Esophagus squamous epithelium (tissue), 5 donors: ENCODE measurements at regions not wholly inside any gene's neighbourhood (a gene's known extent, or its start where the extent isn't known, plus 50 kb on each side); places are given as distances from the start of the nearest gene placed in this dataset.

Source experiments
- DNase-seq: peaks from one replicate; lab custom pipeline; 2025; lab: John Stamatoyannopoulos, UW
- H3K27ac ChIP-seq, 4 donors: fragments of 200-600 bp; sonication (generic); one replicate each; pipeline ENCODE4 v1.5.1; 2016 to 2019; ENCODE audit warnings: mild to moderate bottlenecking in 1 of 4
- H3K27me3 ChIP-seq, 4 donors: fragments of 200-600 bp; sonication (generic); 1 replicate in 3 of 4; 2 replicates in 1 of 4; pipeline versions ENCODE4 v1.5.1 to v1.6.0; 2017 to 2021; ENCODE audit warnings: antibody characterized with exemption in 1 of 4
- H3K36me3 ChIP-seq, 3 donors: fragments of 200-600 bp; sonication (generic); one replicate each; pipeline ENCODE4 v1.5.1; 2016 to 2019
- H3K4me1 ChIP-seq, 3 donors: fragments of 200-600 bp; sonication (generic); one replicate each; pipeline ENCODE4 v1.5.1; 2017 to 2019
- H3K4me3 ChIP-seq, 4 donors: fragments of 200-600 bp; sonication (generic); 1 replicate in 3 of 4; 2 replicates in 1 of 4; pipeline ENCODE4 v1.5.1; 2016 to 2019; ENCODE audit warnings: mild to moderate bottlenecking in 2 of 4, moderate library complexity in 1 of 4
- H3K9me3 ChIP-seq, 3 donors: fragments of 200-600 bp; sonication (generic); one replicate each; pipeline ENCODE4 v1.5.1; 2016 to 2019
- CTCF ChIP-seq, 6 experiments: fragments of 450-650 bp in 4 of 6; fragments of 200-600 bp in 2 of 6; sonication (generic) in 2 of 6; IDR thresholded peaks; one replicate each; pipeline ENCODE4 v1.5.1; 2016 to 2019; ENCODE audit warnings: antibody characterized with exemption in 6 of 6, mild to moderate bottlenecking in 4 of 6, moderate library complexity in 4 of 6
- POLR2A ChIP-seq, 4 donors: fragments of 450-650 bp; IDR thresholded peaks; one replicate each; pipeline ENCODE4 v1.6.1; 2017; ENCODE audit warnings: antibody characterized with exemption in 4 of 4, mild to moderate bottlenecking in 4 of 4, moderate library complexity in 3 of 4
- WGBS, 2 donors: methylation state at CpG; one replicate each; pipeline ENCODE4 v1.1.5; 2018; 5-methylcytosine and 5-hydroxymethylcytosine counted together
- intact Hi-C: fragments of 100-400 bp; cut with DNase I; formaldehyde crosslinking; loops from one replicate; pipeline ENCODE4 v1.15.0; 2022
- donor health status: DM: yes; HTN: yes; CAD: no.

GRCh38 chr11:130760515-130761125, 155.7 kb downstream of the SNX19 start:
- no peaks in the 10 kb centered on the region for H3K27me3 ChIP-seq
- H3K4me3 ChIP-seq, result no peak overlapping the region
- 59 to 69% methylated on average over 4 of the region's 6 CpGs for WGBS, 2 donors
- peaks cover 0 to 10% (median 0%) of the 10 kb centered on the region in 3 donors for H3K4me1 ChIP-seq
- DNase-seq, result no peak
- no peaks in the 10 kb centered on the region for H3K9me3 ChIP-seq
- H3K36me3 ChIP-seq, result no peaks in the 10 kb centered on the region
- intact Hi-C loops, result no loop called here
- no peak for TF ChIP-seq CTCF (IDR thresholded peaks at IDR 0.05)
- no peak for TF ChIP-seq POLR2A (IDR thresholded peaks at IDR 0.05)
- H3K27ac ChIP-seq, result no peak overlapping the region

GRCh38 chr11:130761560-130762220, 154.6 kb downstream of the SNX19 start:
- Histone ChIP-seq H3K9me3 (no peaks in the 10 kb centered on the region), H3K27me3 (no peaks in the 10 kb centered on the region), H3K36me3 (no peaks in the 10 kb centered on the region), H3K27ac (no peak overlapping the region), H3K4me1 (peaks cover 0 to 10% (median 0%) of the 10 kb centered on the region in 3 donors), H3K4me3 (no peak overlapping the region)
- DNase-seq, result no peak
- intact Hi-C loops, result no loop called here
- 68 to 72% methylated on average over 3 of the region's 3 CpGs for WGBS, 2 donors
- TF ChIP-seq CTCF (IDR thresholded peaks at IDR 0.05) (no peak), POLR2A (IDR thresholded peaks at IDR 0.05) (no peak)

- H3K9me3 ChIP-seq, result no peaks in the 10 kb centered on the region
- no peak overlapping the region for H3K4me3 ChIP-seq
- H3K36me3 ChIP-seq, result no peaks in the 10 kb centered on the region
- no peak overlapping the region for H3K27ac ChIP-seq
- intact Hi-C loops, result no loop called here
- TF ChIP-seq POLR2A (IDR thresholded peaks at IDR 0.05), result no peak
- WGBS, 2 donors, result 27 to 53% methylated on average over 3 to 4 of the region's 7 CpGs
- no peak for DNase-seq
- peaks cover 0 to 10% (median 0%) of the 10 kb centered on the region in 3 donors for H3K4me1 ChIP-seq
- H3K27me3 ChIP-seq, result no peaks in the 10 kb centered on the region
Measured at GRCh38 chr11:130762638-130763037, 153.6 kb downstream of the SNX19 start.

GRCh38 chr11:130763087-130763980, 152.9 kb downstream of the SNX19 start:
- Histone ChIP-seq H3K9me3 (no peaks in the 10 kb centered on the region), H3K4me1 (peaks cover 0 to 10% (median 0%) of the 10 kb centered on the region in 3 donors), H3K27ac (no peak overlapping the region), H3K36me3 (no peaks in the 10 kb centered on the region), H3K4me3 (no peak overlapping the region), H3K27me3 (no peaks in the 10 kb centered on the region)
- intact Hi-C loops, result no loop called here
- WGBS, 2 donors, result 70 to 73% methylated on average over 2 to 11 of the region's 16 CpGs
- no peak for DNase-seq
- TF ChIP-seq POLR2A (IDR thresholded peaks at IDR 0.05), result no peak
- no peak for TF ChIP-seq CTCF (IDR thresholded peaks at IDR 0.05)

- TF ChIP-seq POLR2A (IDR thresholded peaks at IDR 0.05), result no peak
- TF ChIP-seq CTCF (IDR thresholded peaks at IDR 0.05), result no peak
- H3K4me3 ChIP-seq, result no peak overlapping the region
- H3K36me3 ChIP-seq, result no peaks in the 10 kb centered on the region
- H3K4me1 ChIP-seq, result peaks cover 0 to 10% (median 0%) of the 10 kb centered on the region in 3 donors
- H3K27me3 ChIP-seq, result no peaks in the 10 kb centered on the region
- no peak overlapping the region for H3K27ac ChIP-seq
- H3K9me3 ChIP-seq, result no peaks in the 10 kb centered on the region
- DNase-seq, result no peak
- intact Hi-C loops, result no loop called here
- 78 to 87% methylated on average over 8 of the region's 8 CpGs for WGBS, 2 donors
Measured at GRCh38 chr11:130765406-130765805, 150.9 kb downstream of the SNX19 start.
